ENCODE measurements at regions not wholly inside any gene's neighbourhood (a gene's known extent, or its start where the extent isn't known, plus 50 kb on each side); places are given as distances from the start of the nearest gene placed in this dataset.
A peak's percentile ranks its signal among the peaks of the same experiment; 100 is the strongest.

DNA sequence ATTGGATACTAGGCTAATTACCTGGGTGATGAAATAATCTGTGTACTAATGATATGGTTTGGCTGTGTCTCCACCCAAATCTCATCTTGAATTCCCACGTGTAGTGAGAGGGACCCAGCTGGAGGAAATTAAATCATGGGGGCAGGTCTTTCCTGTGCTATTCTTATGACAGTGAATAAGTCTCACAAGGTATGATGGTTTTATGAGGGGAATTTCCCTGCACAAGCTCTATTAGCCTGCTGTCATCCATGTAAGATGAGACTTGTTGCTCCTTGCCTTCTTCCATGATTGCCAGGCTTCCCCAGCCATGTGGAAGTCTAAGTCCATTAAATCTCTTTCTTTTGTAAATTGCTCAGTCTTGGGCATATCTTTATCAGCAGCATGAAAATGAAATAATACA is 394.1 kb upstream of the SYT4 start:
- no peak overlapping the region for H3K4me3 ChIP-seq (ENCODE audit: low read depth, low read length)
- DNase-seq (ENCODE audit: low read depth) = no peak
- TF ChIP-seq, protein P1, sequence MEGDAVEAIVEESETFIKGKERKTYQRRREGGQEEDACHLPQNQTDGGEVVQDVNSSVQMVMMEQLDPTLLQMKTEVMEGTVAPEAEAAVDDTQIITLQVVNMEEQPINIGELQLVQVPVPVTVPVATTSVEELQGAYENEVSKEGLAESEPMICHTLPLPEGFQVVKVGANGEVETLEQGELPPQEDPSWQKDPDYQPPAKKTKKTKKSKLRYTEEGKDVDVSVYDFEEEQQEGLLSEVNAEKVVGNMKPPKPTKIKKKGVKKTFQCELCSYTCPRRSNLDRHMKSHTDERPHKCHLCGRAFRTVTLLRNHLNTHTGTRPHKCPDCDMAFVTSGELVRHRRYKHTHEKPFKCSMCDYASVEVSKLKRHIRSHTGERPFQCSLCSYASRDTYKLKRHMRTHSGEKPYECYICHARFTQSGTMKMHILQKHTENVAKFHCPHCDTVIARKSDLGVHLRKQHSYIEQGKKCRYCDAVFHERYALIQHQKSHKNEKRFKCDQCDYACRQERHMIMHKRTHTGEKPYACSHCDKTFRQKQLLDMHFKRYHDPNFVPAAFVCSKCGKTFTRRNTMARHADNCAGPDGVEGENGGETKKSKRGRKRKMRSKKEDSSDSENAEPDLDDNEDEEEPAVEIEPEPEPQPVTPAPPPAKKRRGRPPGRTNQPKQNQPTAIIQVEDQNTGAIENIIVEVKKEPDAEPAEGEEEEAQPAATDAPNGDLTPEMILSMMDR (IDR thresholded peaks at IDR 0.05; ENCODE audit: insufficient read depth, low read length) = no peak

DNA sequence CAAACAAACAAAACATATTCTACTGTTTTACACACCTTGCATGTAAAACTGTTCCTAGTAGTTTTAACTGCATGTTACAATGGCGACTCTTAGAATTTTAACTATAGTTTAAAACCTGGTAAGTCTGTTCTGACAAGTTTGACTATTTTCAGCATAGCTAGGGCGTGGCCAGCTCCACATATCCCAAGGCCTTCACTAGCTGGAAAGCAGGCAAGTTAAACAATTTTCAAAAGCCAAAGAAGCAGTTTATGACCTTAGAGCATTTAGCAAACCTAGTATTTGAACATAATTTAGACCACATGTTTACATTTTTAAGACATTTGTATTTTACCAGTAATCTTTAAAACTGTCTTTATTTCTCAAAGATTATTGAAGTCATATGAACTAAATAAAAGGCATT is 402.8 kb upstream of the SYT4 start:
- DNase-seq (ENCODE audit: low read depth) = peak; percentile 58

DNA sequence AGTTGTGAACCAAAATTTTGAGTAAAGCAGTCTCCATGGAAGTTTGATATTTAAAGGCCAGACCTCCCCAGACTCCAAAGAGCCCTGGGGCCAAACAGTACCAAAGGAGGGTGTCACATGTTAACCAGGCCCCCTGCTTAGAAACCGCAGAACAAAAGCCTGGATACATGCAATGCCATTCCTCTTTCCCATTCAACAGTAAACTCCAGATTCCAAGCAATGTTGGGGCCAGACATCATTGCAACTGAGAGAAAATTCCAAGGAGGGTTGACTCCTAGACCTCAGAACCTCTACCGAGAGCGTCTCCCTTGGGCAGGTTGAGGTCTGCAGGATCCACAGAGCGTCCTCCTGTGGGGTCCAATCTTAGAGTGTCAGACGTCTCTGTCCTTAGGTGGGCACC is 404.4 kb upstream of the SYT4 start:
- H3K4me3 ChIP-seq (ENCODE audit: low read depth, low read length) = no peak overlapping the region
- TF ChIP-seq, protein P1 (IDR thresholded peaks at IDR 0.05; ENCODE audit: insufficient read depth, low read length) = no peak
- DNase-seq (ENCODE audit: low read depth) = no peak

More for the DNA sequence above, 402.8 kb upstream of the SYT4 start:
- H3K4me3 ChIP-seq (ENCODE audit: low read depth, low read length) = no peak overlapping the region
- TF ChIP-seq, protein P1 (IDR thresholded peaks at IDR 0.05; ENCODE audit: insufficient read depth, low read length) = no peak

DNA sequence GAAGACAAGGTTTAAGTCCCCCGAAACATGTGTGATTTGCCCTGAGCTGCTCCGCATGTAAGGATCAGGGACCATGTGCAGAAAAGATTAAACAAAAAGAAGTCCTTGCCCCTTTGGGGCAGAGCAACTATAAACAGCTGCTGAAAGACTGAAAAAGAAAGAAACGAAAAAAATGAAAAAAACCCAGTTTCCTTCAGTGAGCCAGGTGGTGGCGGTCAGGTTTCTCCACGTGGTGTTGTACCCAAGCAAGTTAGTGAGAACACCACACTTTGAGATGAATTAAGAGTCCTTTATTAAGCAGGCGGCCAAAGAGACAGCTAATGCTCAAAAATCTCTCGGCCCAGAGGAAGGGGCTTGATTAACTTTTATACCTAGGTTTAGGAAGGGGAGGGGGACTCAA is 404.9 kb upstream of the SYT4 start:
- TF ChIP-seq, protein P1 (IDR thresholded peaks at IDR 0.05; ENCODE audit: insufficient read depth, low read length) = no peak
- H3K4me3 ChIP-seq (ENCODE audit: low read depth, low read length) = no peak overlapping the region
- DNase-seq (ENCODE audit: low read depth) = no peak

DNA sequence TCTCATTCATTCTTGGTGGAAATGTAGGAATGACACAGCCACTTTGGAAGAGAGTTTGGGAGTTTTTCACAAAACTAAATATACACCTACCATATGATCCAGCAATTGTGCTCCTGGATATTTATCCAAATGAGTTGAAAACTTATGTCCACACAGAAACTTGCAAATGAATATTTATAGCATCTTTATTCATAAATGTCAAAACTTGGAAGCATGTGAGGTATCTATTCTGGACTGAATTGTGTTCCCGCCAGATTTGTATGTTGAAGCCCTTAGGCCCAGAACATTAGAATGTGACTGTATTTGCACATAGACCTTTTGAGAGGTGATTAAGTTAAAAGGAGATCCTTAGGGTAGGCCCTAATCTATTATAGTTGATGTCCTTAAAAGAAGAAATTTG is 409.4 kb upstream of the SYT4 start:
- DNase-seq (ENCODE audit: low read depth) = no peak
- no peak overlapping the region for H3K4me3 ChIP-seq (ENCODE audit: low read depth, low read length)
- TF ChIP-seq, protein P1 (IDR thresholded peaks at IDR 0.05; ENCODE audit: insufficient read depth, low read length) = no peak

DNA sequence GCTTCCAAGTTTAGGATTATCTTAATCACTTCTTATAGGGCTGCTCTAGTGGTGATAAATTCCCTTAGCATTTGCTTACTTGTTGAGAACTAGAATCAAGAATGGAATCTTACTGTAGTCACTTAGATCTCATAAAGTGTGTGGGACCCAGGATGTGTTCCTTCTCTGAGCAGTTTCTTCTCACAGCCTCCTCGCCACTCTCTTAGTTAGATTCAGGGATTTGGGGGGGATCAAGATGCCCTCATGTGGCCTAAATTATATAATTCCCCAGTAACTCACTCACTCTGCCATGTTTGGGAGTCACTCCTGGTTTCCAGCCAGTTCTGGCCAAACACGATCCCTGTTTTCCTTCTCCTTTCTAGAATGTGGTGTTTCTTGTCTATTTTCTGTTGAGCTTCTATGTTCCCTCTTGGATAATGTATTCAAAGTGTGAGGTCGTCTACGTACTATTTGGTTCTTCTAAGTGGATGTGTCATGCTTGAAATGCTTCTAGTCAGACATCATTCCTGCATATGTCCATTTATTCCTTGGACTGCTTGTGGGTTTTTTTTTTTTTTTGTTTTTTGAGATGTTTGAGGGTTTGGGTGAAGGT is 414.9 kb upstream of the SYT4 start:
- DNase-seq (ENCODE audit: low read depth) = peak; percentile 3
- TF ChIP-seq, protein P1 (IDR thresholded peaks at IDR 0.05; ENCODE audit: insufficient read depth, low read length) = no peak
- H3K4me3 ChIP-seq (ENCODE audit: low read depth, low read length) = no peak overlapping the region

DNA sequence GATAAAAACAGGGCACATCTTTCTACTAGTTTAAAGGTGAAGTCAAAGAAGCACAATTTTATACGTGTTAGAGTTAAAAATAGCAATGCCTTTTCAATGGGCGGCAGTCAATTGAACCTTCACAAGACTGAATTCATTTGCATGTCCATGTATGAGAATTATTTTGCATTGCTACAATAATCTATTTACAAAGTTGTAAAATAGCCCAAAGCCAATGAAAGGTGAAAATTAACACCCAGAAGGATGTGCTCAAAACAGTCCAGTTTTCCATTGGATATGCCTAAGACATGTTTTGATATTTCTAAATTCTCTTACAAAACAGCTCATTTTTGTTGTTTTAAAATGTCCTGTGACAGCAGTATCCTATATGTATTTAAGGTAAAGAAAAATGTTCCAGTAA is 425.1 kb upstream of the SYT4 start:
- TF ChIP-seq, protein P1 (IDR thresholded peaks at IDR 0.05; ENCODE audit: insufficient read depth, low read length) = no peak

More for the DNA sequence above, 425.1 kb upstream of the SYT4 start:
- no peak for DNase-seq (ENCODE audit: low read depth)
- no peak overlapping the region for H3K4me3 ChIP-seq (ENCODE audit: low read depth, low read length)

All from fibroblast of the aortic adventitia (primary cell).